GM19467 (cell line): ENCODE measurements at regions not wholly inside any gene's neighbourhood (a gene's known extent, or its start where the extent isn't known, plus 50 kb on each side); places are given as distances from the start of the nearest gene placed in this dataset.
"Not testable (repeated sequence)": the region's sequence is repeated elsewhere in the genome, so short reads cannot be mapped to it uniquely, and the experiment has no call there.

Source experiments
- ATAC-seq: cut with Tn5 transposase; IDR thresholded peaks from one replicate; pipeline ENCODE4 v1.9.1; 2021; ENCODE audit warnings: mild to moderate bottlenecking, moderate library complexity; ENCODE audit not compliant: unreplicated experiment

DNA sequence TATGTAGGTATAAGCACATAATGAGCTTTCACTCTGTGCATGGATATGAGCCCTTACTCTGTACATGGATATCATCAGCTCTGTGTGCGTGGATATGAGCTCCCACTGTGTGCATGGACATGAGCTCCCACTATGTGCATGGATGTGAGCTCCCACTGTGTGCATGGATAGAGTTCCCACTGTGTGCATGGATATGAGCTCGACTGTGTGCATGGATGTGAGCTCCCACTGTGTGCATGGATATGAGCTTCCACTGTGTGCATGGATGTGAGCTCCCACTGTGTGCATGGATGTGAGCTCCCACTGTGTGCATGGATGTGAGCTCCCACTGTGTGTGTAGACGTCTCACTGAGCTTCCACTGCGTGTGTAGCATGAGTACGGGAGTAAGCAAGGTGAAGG lies 149.3 kb upstream of the ALKAL2 start:
- no peak for ATAC-seq

- no peak for ATAC-seq
Measured at GRCh38 chr2:436205-436604, 148.3 kb upstream of the ALKAL2 start.

DNA sequence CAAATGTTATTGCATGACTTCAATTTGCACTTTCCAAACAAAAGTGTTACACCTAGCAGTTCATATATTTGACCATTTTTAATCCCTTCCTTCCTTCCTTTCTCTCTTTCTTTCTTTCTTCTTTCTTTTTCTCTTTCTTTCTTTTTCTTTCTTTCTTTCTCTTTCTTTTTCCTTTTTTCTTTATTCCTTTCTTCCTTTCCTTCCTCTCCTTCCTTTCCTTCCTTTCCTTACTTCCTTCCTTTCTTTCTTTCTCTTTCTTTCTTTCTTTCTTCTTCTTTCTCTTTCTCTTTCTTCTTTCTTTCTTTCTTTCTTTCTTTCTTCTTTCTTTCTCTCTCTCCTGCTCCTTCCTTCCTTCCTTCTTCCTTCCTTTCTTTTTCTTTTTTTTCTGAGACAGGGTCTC lies 146.7 kb upstream of the ALKAL2 start:
- no peak for ATAC-seq

- no peak for ATAC-seq
Measured at GRCh38 chr2:433216-433615, 145.3 kb upstream of the ALKAL2 start.

GRCh38 chr2:430291-431040 lies 142.6 kb upstream of the ALKAL2 start:
- no peak for ATAC-seq

DNA sequence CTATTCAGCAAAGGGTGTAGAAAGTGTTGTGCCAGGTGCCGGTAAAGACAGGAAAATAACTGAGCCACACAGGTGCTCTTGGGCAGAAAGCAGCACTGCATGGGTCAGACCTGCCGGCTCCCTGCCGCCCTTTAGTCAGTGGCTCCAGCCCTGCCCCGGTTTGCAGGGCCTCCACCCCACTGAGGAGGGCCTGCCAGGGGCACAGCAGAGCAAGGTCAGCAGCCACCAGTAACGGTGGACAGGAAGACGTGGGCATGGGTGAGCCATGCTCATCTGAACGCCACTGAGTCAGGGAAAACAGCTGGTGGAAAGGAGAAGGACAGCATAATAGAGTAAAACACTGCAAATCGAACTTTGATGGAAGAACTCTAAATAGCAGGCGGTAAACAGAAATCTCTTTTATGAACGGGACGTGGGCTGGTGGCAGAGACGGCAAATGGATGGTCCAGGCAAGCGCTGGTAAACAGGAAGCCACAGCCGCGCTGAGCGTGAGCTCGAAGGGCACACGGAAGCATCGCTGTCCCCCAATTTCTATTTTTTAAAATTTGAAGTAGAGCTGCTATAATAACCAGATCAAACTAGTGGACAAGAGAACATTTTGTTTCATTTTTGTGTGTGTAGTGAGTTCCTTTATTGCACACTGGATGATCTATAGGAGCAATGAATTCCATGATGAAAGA lies 141.8 kb upstream of the ALKAL2 start:
- no peak for ATAC-seq

DNA sequence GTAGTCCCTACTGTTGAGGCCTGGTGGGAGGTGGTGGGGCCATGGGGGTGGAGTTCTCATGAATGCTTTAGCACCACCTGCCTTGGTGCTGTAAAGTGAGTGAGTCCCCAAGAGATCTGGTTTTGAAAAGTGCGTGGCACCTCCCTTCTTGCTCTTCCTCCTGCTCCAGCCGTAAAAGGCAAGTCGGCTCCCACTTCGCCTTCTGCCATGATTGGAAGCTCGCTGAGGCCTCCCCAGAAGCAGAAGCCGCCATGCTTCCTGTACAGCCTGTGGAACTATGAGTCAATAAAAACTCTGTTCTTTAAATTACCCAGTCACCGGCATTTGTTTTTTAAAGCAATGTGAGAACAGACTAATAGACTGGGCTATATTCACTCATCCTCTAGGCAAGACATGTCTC lies 141.3 kb upstream of the ALKAL2 start:
- ATAC-seq, result no peak

GRCh38 chr2:428591-428990 lies 140.7 kb upstream of the ALKAL2 start:
- ATAC-seq, result no peak

- not testable (repeated sequence) for ATAC-seq
Measured at GRCh38 chr2:426696-427095, 138.8 kb upstream of the ALKAL2 start.

- ATAC-seq, result no peak
Measured at GRCh38 chr2:425947-426346, 138.1 kb upstream of the ALKAL2 start.

- ATAC-seq, result no peak
Measured at GRCh38 chr2:425243-425642, 137.4 kb upstream of the ALKAL2 start.

- no peak for ATAC-seq
Measured at GRCh38 chr2:424306-425171, 136.6 kb upstream of the ALKAL2 start.

- no peak for ATAC-seq
Measured at GRCh38 chr2:423479-423878, 135.6 kb upstream of the ALKAL2 start.

GRCh38 chr2:422676-423435 lies 135.0 kb upstream of the ALKAL2 start:
- no peak for ATAC-seq

GRCh38 chr2:421406-421805 lies 133.5 kb upstream of the ALKAL2 start:
- ATAC-seq, result no peak

DNA sequence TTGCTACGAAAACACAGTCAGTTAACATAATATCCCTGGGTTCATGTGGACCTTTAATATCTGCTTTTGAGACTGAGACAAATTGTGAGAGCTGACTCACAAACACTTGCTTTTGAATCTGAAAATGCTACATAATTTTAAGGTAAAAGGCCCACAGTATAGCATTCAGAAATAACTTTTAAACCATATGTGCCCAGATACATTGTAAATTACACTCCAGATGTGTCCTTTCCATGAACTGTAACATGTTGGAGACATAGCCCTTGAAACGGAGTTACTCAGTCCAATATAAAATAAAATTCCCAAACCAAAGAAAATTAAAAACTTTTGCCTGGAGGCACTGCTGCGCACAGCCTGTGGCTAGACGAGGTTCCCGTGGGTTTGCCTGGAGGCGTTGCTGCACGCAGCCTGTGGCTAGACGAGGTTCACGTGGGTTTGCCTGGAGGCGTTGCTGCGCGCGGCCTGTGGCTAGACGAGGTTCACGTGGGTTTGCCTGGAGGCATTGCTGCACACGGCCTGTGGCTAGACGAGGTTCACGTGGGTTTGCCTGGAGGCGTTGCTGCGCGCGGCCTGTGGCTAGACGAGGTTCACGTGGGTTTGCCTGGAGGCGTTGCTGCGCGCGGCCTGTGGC lies 131.9 kb upstream of the ALKAL2 start:
- ATAC-seq, result no peak

- ATAC-seq, result no peak
Measured at GRCh38 chr2:417662-418061, 129.8 kb upstream of the ALKAL2 start.

DNA sequence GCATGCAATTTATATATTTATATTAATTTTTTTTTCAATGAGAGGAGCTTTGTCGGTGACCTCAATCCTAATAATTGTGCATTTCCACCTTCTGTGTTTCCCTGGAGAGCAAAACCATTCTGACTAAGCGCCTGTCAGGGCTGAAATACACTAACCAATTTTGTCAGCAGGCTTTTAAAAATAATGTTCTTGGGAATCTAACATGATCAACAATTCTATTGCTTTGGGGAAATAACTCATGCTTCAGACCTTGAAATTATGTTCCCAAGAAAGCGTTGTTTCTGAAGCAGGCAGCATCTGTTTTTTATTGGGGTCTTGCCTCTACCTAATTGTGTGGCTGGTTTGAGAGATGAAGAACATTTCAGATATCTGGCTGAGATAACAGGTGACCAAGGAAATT lies 129.1 kb upstream of the ALKAL2 start:
- ATAC-seq, result no peak

DNA sequence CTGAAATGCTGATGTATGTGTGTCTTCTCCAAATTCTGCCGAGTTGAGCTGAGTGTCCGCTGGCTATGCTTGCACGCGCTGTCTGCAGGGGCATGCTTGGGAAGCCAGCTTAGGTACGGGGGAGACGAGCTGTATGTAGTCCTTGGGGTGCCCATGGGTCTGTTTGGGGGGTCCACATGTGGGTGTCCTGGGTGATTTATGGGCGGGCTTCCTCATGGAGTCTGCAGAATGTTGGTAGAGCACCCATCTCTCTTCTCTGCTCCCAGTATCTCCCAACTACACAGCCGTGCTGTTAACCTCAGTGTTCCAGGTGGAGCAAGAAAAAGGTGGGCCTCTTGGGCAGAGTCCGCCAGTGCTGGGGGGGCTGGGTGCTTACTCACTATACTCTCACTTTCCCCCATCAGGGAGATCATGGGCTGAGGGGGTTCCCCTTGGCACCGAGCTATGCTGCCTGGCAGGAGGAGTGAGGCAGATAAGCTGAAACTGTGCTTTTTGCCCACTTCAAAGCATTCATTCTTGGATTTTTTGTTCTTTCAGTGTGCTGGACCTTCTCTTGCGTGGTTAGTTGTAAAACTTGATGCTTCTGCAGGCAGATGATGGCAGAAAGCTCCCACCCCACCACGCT lies 128.2 kb upstream of the ALKAL2 start:
- no peak for ATAC-seq

DNA sequence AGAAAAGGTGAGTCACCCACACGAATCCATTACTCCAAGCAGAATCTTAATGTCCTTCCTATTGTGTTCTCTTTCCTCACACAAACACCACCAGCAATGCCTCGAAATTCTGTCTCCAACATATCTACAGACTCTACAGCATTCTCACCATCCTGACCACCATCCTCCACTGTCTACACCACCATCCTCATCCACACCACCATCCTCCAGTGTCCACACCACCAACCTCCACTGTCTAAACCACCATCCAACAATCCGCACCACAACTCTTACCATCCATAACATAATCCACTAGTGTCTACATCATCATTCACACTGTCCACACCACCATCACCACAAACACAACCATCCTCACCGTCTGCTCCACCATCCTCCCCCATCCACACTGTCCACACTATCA lies 121.6 kb upstream of the ALKAL2 start:
- ATAC-seq, result no peak
